ENCODE measurements at regions not wholly inside any gene's neighbourhood (a gene's known extent, or its start where the extent isn't known, plus 50 kb on each side); places are given as distances from the start of the nearest gene placed in this dataset.

DNA sequence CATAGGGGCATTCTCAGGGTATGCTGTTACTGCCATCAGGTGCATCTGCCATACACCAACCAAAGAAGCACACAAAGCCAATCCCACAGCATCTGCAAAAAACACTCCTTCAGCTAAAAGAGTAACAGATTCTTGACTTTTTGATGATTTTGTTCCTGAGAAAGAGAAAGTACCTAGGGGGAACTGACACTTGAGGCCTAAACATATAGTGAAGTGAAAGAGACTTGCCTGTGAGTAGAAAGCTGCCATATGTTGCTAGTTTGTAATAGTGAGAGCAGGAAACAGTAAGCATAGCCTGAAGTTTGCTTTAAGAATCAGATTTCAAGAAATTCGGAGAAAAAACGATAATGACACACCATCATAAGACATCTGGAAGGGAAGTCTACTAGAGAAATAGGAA, 97.9 kb upstream of the CTSC start:
- TF ChIP-seq POLR2A (IDR thresholded peaks at IDR 0.05): no peak
- TF ChIP-seq, protein P1, sequence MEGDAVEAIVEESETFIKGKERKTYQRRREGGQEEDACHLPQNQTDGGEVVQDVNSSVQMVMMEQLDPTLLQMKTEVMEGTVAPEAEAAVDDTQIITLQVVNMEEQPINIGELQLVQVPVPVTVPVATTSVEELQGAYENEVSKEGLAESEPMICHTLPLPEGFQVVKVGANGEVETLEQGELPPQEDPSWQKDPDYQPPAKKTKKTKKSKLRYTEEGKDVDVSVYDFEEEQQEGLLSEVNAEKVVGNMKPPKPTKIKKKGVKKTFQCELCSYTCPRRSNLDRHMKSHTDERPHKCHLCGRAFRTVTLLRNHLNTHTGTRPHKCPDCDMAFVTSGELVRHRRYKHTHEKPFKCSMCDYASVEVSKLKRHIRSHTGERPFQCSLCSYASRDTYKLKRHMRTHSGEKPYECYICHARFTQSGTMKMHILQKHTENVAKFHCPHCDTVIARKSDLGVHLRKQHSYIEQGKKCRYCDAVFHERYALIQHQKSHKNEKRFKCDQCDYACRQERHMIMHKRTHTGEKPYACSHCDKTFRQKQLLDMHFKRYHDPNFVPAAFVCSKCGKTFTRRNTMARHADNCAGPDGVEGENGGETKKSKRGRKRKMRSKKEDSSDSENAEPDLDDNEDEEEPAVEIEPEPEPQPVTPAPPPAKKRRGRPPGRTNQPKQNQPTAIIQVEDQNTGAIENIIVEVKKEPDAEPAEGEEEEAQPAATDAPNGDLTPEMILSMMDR (IDR thresholded peaks at IDR 0.05): no peak

Measured in adrenal gland (tissue), 5 donors.